ENCODE measurements at regions not wholly inside any gene's neighbourhood (a gene's known extent, or its start where the extent isn't known, plus 50 kb on each side); places are given as distances from the start of the nearest gene placed in this dataset.
A peak's percentile ranks its signal among the peaks of the same experiment; 100 is the strongest.

DNA sequence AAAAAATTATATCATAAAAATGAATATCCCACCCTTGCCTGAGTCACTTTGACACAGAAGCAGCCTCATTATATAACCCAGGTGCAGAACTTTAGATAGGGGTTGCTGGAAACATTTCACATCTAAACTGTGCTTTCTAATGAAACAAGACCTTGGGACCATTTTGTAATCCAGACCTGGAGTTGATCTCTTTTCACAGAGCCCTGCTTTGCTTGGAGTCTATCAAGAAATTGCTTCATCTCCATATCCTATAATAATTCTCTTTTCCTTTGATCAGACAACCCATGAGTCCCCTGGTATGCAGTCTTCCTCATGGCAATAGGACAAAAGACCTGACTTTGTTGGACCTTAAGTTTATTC, 76.3 kb downstream of the HSD17B6 start:
- Histone ChIP-seq H3K4me3 (ENCODE audit: insufficient read depth, low read depth, low read length) (no peak overlapping the region), H3K9ac (ENCODE audit: low read length) (no peak overlapping the region), H3K27ac (ENCODE audit: low read depth, low read length) (no peak overlapping the region), H3K79me2 (ENCODE audit: insufficient read depth, low read length) (no peaks in the 10 kb centered on the region), H3K36me3 (ENCODE audit: insufficient read depth, low read length) (no peaks in the 10 kb centered on the region), H3K4me2 (ENCODE audit: low read length) (no peak overlapping the region), H2AFZ (ENCODE audit: low read depth, low read length) (no peak overlapping the region), H3K4me1 (ENCODE audit: insufficient read depth, low read length) (peaks cover 7% of the 10 kb centered on the region), H3K9me3 (ENCODE audit: insufficient read depth, low read depth, low read length) (no peaks in the 10 kb centered on the region), H4K20me1 (ENCODE audit: insufficient read depth, low read length) (no peaks in the 10 kb centered on the region), H3K27me3 (ENCODE audit: insufficient read depth, low read length) (no peaks in the 10 kb centered on the region)
- no peaks in the 10 kb centered on the region for H3K27me3 Mint-ChIP-seq (ENCODE audit: low read depth, unreplicated experiment)
- H3K4me3 Mint-ChIP-seq (ENCODE audit: unreplicated experiment), result no peak overlapping the region
- FAIRE-seq (no peak), DNase-seq (ENCODE audit: low read depth) (no peak)
- H3K36me3 Mint-ChIP-seq (ENCODE audit: low read depth, unreplicated experiment), result no peaks in the 10 kb centered on the region
- H3K9me3 Mint-ChIP-seq (ENCODE audit: unreplicated experiment), result peaks cover 2% of the 10 kb centered on the region
- peaks cover 58% of the 10 kb centered on the region for H3K4me1 Mint-ChIP-seq (ENCODE audit: low read depth, unreplicated experiment)
- no peak overlapping the region for H3K27ac Mint-ChIP-seq (ENCODE audit: unreplicated experiment)
- no peak for TF ChIP-seq EZH2 (IDR thresholded peaks at IDR 0.05; ENCODE audit: insufficient read depth, low read length)
- no peak for TF ChIP-seq CTCF (IDR thresholded peaks at IDR 0.05; ENCODE audit: insufficient read depth, low read depth, low read length)

DNA sequence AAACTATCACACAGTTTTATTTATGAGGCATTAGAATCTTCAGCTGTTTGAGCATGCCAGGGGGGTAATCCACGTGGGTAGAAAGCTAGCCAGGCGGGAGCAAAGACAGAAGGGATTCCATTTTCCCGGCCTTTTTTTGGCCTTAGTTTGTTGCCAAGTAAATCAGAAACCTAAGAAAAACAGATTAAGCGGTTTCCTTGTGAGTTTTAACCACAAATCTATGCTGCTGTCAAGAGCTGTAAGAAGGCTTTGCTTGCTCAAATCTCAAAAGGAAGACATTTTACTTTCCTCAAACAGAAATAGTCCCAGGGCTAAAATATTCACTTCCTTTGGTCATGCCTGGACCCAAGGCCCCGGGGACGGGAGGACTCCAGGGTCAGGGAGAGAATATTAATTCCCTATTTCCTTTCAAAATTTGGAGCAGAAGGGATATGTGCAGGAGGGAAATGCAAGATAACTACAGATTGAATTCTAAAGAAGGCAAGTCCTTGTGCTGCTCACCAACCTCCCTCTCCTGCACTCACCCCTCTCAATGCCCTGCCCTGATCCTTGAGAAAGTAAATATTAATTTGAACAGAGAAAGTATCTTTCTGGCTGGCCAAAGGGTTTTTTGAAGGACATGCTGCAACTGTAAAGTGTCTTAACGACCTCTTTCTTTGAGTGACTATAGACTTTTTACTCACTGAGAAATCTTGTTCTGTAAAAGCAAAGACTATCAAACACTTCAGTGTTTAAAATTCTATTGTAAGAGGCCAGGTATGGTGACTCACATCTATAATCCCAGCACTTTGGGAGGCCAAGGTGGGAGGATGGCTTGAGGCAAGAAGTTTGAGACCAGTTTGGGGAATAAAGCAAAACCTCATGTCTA, 75.7 kb downstream of the HSD17B6 start:
- no peak overlapping the region for H3K4me2 ChIP-seq (ENCODE audit: low read length)
- peaks cover 58% of the 10 kb centered on the region for H3K4me1 Mint-ChIP-seq (ENCODE audit: low read depth, unreplicated experiment)

More for the DNA sequence above, 75.7 kb downstream of the HSD17B6 start:
- Mint-ChIP-seq H3K36me3 (ENCODE audit: low read depth, unreplicated experiment) (no peaks in the 10 kb centered on the region), H3K27ac (ENCODE audit: unreplicated experiment) (peak overlapping the region; percentile 60), H3K4me3 (ENCODE audit: unreplicated experiment) (no peak overlapping the region), H3K27me3 (ENCODE audit: low read depth, unreplicated experiment) (no peaks in the 10 kb centered on the region), H3K9me3 (ENCODE audit: unreplicated experiment) (peaks cover 2% of the 10 kb centered on the region)
- no peak for TF ChIP-seq CTCF (IDR thresholded peaks at IDR 0.05; ENCODE audit: insufficient read depth, low read depth, low read length)
- TF ChIP-seq EZH2 (IDR thresholded peaks at IDR 0.05; ENCODE audit: insufficient read depth, low read length), result no peak
- H4K20me1 ChIP-seq (ENCODE audit: insufficient read depth, low read length), result no peaks in the 10 kb centered on the region
- no peak overlapping the region for H3K27ac ChIP-seq (ENCODE audit: low read depth, low read length)
- no peaks in the 10 kb centered on the region for H3K79me2 ChIP-seq (ENCODE audit: insufficient read depth, low read length)
- no peak overlapping the region for H3K9ac ChIP-seq (ENCODE audit: low read length)
- DNase-seq (ENCODE audit: low read depth) (peak; percentile 37), FAIRE-seq (no peak)
- H3K27me3 ChIP-seq (ENCODE audit: insufficient read depth, low read length), result no peaks in the 10 kb centered on the region
- no peaks in the 10 kb centered on the region for H3K9me3 ChIP-seq (ENCODE audit: insufficient read depth, low read depth, low read length)
- no peaks in the 10 kb centered on the region for H3K36me3 ChIP-seq (ENCODE audit: insufficient read depth, low read length)
- H3K4me1 ChIP-seq (ENCODE audit: insufficient read depth, low read length), result peaks cover 7% of the 10 kb centered on the region
- H2AFZ ChIP-seq (ENCODE audit: low read depth, low read length), result no peak overlapping the region
- no peak overlapping the region for H3K4me3 ChIP-seq (ENCODE audit: insufficient read depth, low read depth, low read length)

All from astrocyte (in vitro differentiated cells and primary cell).